PC-9 (cell line): ENCODE measurements at regions not wholly inside any gene's neighbourhood (a gene's known extent, or its start where the extent isn't known, plus 50 kb on each side); places are given as distances from the start of the nearest gene placed in this dataset.

Experiments
- BruUV-seq: library from RNA; stranded (reverse); fragments of 400-500 nt; replicated peaks from 2 replicates; lab custom pipeline; 2021; lab: Mats Ljungman, UMichigan
- CTCF ChIA-PET: fragments of 300-600 bp; sonication (Branson Sonifier 250); formaldehyde crosslinking; loops from one replicate; lab custom pipeline; 2022; ENCODE audit warnings: antibody characterized with exemption; lab: Charles Lee
- POLR2A ChIA-PET: fragments of 300-600 bp; sonication (Branson Sonifier 250); formaldehyde crosslinking; loops from one replicate; lab custom pipeline; 2022; ENCODE audit warnings: antibody characterized with exemption; ENCODE audit not compliant: unreplicated experiment; lab: Charles Lee
- DNase-seq, 2 experiments: peaks; one replicate each; pipeline versions ENCODE4 v3.0.0 to v3.0.0-alpha.2; 2015 to 2022; ENCODE audit warnings: mixed read lengths in 1 of 2
- H2AFZ ChIP-seq: fragments of 200-600 bp; sonication (generic); 2 replicates; pipeline ENCODE4 v1.8.1; 2017; ENCODE audit warnings: antibody characterized with exemption
- H3F3A ChIP-seq: fragments of 200-600 bp; sonication (generic); 2 replicates; pipeline ENCODE4 v1.8.1; 2017; ENCODE audit warnings: antibody characterized with exemption, mild to moderate bottlenecking, low read depth; ENCODE audit not compliant: insufficient read depth
- H3K27ac ChIP-seq: fragments of 200-600 bp; sonication (generic); 2 replicates; pipeline ENCODE4 v1.6.1; 2016; ENCODE audit warnings: mixed run types
- H3K27me3 ChIP-seq: fragments of 200-600 bp; sonication (generic); 2 replicates; pipeline ENCODE4 v1.6.1; 2016; ENCODE audit warnings: low read depth, mixed run types; ENCODE audit not compliant: insufficient read depth
- H3K36me3 ChIP-seq: fragments of 200-600 bp; sonication (generic); 2 replicates; pipeline ENCODE4 v1.6.1; 2016; ENCODE audit warnings: low read depth, mixed run types
- H3K4me1 ChIP-seq: fragments of 200-600 bp; sonication (generic); replicated peaks from 2 replicates; pipeline ENCODE4 v1.6.1; 2016; ENCODE audit warnings: mixed run types; ENCODE audit not compliant: insufficient read depth
- H3K4me2 ChIP-seq: fragments of 200-600 bp; sonication (generic); 2 replicates; pipeline ENCODE4 v1.6.1; 2017; ENCODE audit warnings: mixed run types
- H3K4me3 ChIP-seq: fragments of 200-600 bp; sonication (generic); 2 replicates; pipeline ENCODE4 v1.6.1; 2016; ENCODE audit warnings: mixed run types
- H3K79me2 ChIP-seq: fragments of 200-600 bp; sonication (generic); 2 replicates; pipeline ENCODE4 v1.6.1; 2017; ENCODE audit warnings: low read depth, mixed run types
- H3K9me2 ChIP-seq: fragments of 200-600 bp; sonication (generic); 2 replicates; pipeline ENCODE4 v1.8.1; 2017; ENCODE audit warnings: mild to moderate bottlenecking; ENCODE audit not compliant: insufficient read depth
- H3K9me3 ChIP-seq: fragments of 200-600 bp; sonication (generic); 2 replicates; pipeline ENCODE4 v1.8.1; 2016; ENCODE audit warnings: low read depth; ENCODE audit not compliant: insufficient read depth
- H4K20me1 ChIP-seq: fragments of 200-600 bp; sonication (generic); 2 replicates; pipeline ENCODE4 v1.8.1; 2017; ENCODE audit not compliant: insufficient read depth
- EZH2 ChIP-seq: fragments of 200-600 bp; sonication (generic); IDR thresholded peaks from 2 replicates; pipeline ENCODE4 v1.8.0; 2017; ENCODE audit warnings: antibody characterized with exemption, low read depth
- intact Hi-C: fragments of 100-400 bp; cut with micrococcal nuclease; formaldehyde crosslinking; loops from one replicate; pipeline ENCODE4 v1.10.0; 2022; ENCODE audit not compliant: unreplicated experiment
- TF ChIP-seq, protein P1 (sequence below): fragments of 200-600 bp; sonication (generic); conservative IDR thresholded peaks from 2 replicates; pipeline ENCODE4 v1.6.1; 2017; ENCODE audit warnings: mixed run types, antibody characterized with exemption, mild to moderate bottlenecking, moderate library complexity

DNA sequence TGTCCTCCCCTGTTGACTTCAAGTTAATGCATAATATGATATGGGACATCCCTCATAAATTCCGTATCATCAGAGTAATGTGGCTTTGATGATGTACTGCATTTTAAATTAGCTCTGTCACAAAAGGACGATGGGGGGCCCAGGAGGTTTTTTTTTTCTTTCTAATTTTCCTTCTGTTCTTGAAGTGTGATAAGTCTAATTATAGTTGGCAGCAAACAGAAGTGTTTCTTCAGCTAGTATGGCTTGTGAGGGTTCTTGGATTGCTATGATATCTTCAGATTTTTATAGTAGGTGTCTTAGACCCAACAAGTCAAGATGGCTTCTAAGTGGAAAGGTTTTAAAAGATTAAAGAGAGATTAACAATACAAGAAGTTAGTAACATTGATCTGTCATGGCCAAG is 796.2 kb upstream of the RBFOX1 start:
- H3K4me2 ChIP-seq: no peak overlapping the region
- H3K4me1 ChIP-seq: no peaks in the 10 kb centered on the region
- H3K9me3 ChIP-seq: no peaks in the 10 kb centered on the region
- no peaks in the 10 kb centered on the region for H3K27me3 ChIP-seq
- no peaks in the 10 kb centered on the region for H3K79me2 ChIP-seq
- intact Hi-C loops: no loop called here
- H3K36me3 ChIP-seq: no peaks in the 10 kb centered on the region
- H2AFZ ChIP-seq: no peak overlapping the region
- no peak overlapping the region for H3K27ac ChIP-seq
- no peak overlapping the region for H3K4me3 ChIP-seq
- ChIA-PET POLR2A (no interaction called here), CTCF (no interaction called here)
- no peak for TF ChIP-seq EZH2
- TF ChIP-seq, protein P1, sequence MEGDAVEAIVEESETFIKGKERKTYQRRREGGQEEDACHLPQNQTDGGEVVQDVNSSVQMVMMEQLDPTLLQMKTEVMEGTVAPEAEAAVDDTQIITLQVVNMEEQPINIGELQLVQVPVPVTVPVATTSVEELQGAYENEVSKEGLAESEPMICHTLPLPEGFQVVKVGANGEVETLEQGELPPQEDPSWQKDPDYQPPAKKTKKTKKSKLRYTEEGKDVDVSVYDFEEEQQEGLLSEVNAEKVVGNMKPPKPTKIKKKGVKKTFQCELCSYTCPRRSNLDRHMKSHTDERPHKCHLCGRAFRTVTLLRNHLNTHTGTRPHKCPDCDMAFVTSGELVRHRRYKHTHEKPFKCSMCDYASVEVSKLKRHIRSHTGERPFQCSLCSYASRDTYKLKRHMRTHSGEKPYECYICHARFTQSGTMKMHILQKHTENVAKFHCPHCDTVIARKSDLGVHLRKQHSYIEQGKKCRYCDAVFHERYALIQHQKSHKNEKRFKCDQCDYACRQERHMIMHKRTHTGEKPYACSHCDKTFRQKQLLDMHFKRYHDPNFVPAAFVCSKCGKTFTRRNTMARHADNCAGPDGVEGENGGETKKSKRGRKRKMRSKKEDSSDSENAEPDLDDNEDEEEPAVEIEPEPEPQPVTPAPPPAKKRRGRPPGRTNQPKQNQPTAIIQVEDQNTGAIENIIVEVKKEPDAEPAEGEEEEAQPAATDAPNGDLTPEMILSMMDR: no peak
- no peaks in the 10 kb centered on the region for H3F3A ChIP-seq
- no TSS peak for BruUV-seq
- no peaks in the 10 kb centered on the region for H3K9me2 ChIP-seq
- H4K20me1 ChIP-seq: no peaks in the 10 kb centered on the region
- DNase-seq: no peak

DNA sequence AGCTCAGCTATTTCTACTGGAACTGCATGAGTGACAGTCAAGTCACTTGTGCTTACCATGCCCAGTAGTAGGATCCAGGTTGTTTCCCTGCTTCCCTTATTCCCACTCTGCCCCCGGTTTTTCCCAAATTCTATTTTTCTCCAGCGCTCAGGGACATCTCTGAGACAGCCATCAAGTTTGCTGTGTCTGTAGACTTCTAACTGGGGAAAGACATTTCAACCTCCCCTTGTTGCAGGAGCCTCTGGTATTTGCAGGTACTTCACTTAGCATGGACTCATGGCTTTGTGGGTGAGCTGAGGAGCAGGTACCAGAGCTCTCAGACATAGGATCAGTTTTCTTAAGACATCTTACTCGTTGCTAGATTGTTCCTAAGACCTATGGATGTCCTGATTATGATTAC is 801.6 kb upstream of the RBFOX1 start:
- no peaks in the 10 kb centered on the region for H3F3A ChIP-seq
- no peaks in the 10 kb centered on the region for H3K9me3 ChIP-seq
- DNase-seq: no peak
- intact Hi-C loops: no loop called here
- no peak for TF ChIP-seq EZH2
- TF ChIP-seq, protein P1: no peak
- POLR2A ChIA-PET: no interaction called here
- H3K4me2 ChIP-seq: no peak overlapping the region
- H3K27ac ChIP-seq: no peak overlapping the region
- no peaks in the 10 kb centered on the region for H3K36me3 ChIP-seq
- no peak overlapping the region for H2AFZ ChIP-seq
- H3K4me1 ChIP-seq: no peaks in the 10 kb centered on the region
- no peaks in the 10 kb centered on the region for H4K20me1 ChIP-seq
- H3K4me3 ChIP-seq: no peak overlapping the region
- H3K79me2 ChIP-seq: no peaks in the 10 kb centered on the region
- no TSS peak for BruUV-seq
- CTCF ChIA-PET: no interaction called here
- H3K9me2 ChIP-seq: no peaks in the 10 kb centered on the region
- no peaks in the 10 kb centered on the region for H3K27me3 ChIP-seq

DNA sequence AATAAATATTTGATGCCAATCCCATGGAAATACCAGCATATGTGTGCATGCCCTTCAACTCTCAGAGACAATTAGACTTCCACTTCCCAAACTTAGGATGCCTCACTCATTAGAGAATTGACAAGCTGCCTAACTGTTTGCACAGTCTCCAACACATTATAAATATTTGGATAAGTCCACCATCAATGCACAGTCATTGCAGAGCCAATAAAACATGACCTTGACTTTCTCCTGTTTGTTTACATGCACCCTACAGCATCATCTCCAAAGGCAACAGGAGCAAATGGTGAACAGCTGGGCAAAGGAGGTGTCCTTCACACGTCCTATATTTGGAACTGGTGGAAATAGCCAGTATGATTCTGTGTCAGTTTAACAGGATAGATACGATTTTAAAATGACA is 804.4 kb upstream of the RBFOX1 start:
- no peak for DNase-seq
- H3K9me2 ChIP-seq: no peaks in the 10 kb centered on the region
- no peaks in the 10 kb centered on the region for H3K27me3 ChIP-seq
- no peaks in the 10 kb centered on the region for H3K79me2 ChIP-seq
- no peak overlapping the region for H3K4me3 ChIP-seq
- H3K4me2 ChIP-seq: no peak overlapping the region
- H3K27ac ChIP-seq: no peak overlapping the region
- no TSS peak for BruUV-seq
- POLR2A ChIA-PET: no interaction called here
- intact Hi-C loops: no loop called here
- no peaks in the 10 kb centered on the region for H3K4me1 ChIP-seq
- H4K20me1 ChIP-seq: no peaks in the 10 kb centered on the region
- CTCF ChIA-PET: no interaction called here
- no peaks in the 10 kb centered on the region for H3K9me3 ChIP-seq
- TF ChIP-seq EZH2: no peak
- TF ChIP-seq, protein P1: no peak
- H2AFZ ChIP-seq: no peak overlapping the region
- no peaks in the 10 kb centered on the region for H3K36me3 ChIP-seq
- no peaks in the 10 kb centered on the region for H3F3A ChIP-seq
